Endothelial cell (in vitro differentiated cells): ENCODE measurements at regions not wholly inside any gene's neighbourhood (a gene's known extent, or its start where the extent isn't known, plus 50 kb on each side); places are given as distances from the start of the nearest gene placed in this dataset.

Source experiments
- DNase-seq: peaks from one replicate; pipeline ENCODE4 v3.0.0; 2021; ENCODE audit warnings: low spot score
- H3K27ac Mint-ChIP-seq: one replicate; pipeline ENCODE4 v1.8.0; 2021; ENCODE audit warnings: mixed read lengths, inconsistent platforms; ENCODE audit not compliant: unreplicated experiment
- H3K27me3 Mint-ChIP-seq: one replicate; pipeline ENCODE4 v1.8.0; 2021; ENCODE audit warnings: mild to moderate bottlenecking, moderate library complexity, mixed read lengths, inconsistent platforms; ENCODE audit not compliant: unreplicated experiment
- H3K36me3 Mint-ChIP-seq: one replicate; pipeline ENCODE4 v1.8.0; 2021; ENCODE audit warnings: mild to moderate bottlenecking, low read depth, mixed read lengths, inconsistent platforms; ENCODE audit not compliant: unreplicated experiment
- H3K4me1 Mint-ChIP-seq: one replicate; pipeline ENCODE4 v1.8.0; 2021; ENCODE audit warnings: mild to moderate bottlenecking, mixed read lengths, inconsistent platforms; ENCODE audit not compliant: unreplicated experiment
- H3K4me3 Mint-ChIP-seq: one replicate; pipeline ENCODE4 v1.8.0; 2021; ENCODE audit warnings: mild to moderate bottlenecking, mixed read lengths, inconsistent platforms; ENCODE audit not compliant: unreplicated experiment
- H3K9me3 Mint-ChIP-seq: one replicate; pipeline ENCODE4 v1.8.0; 2021; ENCODE audit warnings: mixed read lengths, inconsistent platforms; ENCODE audit not compliant: unreplicated experiment
- TF ChIP-seq, protein P1 (sequence below): fragments of 200-600 bp; sonication (generic); IDR thresholded peaks from one replicate; pipeline ENCODE4 v1.5.0; 2021; ENCODE audit warnings: antibody characterized with exemption; ENCODE audit not compliant: unreplicated experiment

GRCh38 chr16:31713945-31714902 is 159.4 kb upstream of the ZNF267 start:
- Mint-ChIP-seq H3K4me3 (peak overlapping the region; percentile 99), H3K27me3 (peaks cover 20% of the 10 kb centered on the region), H3K27ac (peak overlapping the region; percentile 93), H3K9me3 (no peaks in the 10 kb centered on the region), H3K4me1 (peaks cover 27% of the 10 kb centered on the region), H3K36me3 (peaks cover 35% of the 10 kb centered on the region)
- TF ChIP-seq, protein P1, sequence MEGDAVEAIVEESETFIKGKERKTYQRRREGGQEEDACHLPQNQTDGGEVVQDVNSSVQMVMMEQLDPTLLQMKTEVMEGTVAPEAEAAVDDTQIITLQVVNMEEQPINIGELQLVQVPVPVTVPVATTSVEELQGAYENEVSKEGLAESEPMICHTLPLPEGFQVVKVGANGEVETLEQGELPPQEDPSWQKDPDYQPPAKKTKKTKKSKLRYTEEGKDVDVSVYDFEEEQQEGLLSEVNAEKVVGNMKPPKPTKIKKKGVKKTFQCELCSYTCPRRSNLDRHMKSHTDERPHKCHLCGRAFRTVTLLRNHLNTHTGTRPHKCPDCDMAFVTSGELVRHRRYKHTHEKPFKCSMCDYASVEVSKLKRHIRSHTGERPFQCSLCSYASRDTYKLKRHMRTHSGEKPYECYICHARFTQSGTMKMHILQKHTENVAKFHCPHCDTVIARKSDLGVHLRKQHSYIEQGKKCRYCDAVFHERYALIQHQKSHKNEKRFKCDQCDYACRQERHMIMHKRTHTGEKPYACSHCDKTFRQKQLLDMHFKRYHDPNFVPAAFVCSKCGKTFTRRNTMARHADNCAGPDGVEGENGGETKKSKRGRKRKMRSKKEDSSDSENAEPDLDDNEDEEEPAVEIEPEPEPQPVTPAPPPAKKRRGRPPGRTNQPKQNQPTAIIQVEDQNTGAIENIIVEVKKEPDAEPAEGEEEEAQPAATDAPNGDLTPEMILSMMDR, result peak; percentile 41
- DNase-seq, result peak; percentile 52

DNA sequence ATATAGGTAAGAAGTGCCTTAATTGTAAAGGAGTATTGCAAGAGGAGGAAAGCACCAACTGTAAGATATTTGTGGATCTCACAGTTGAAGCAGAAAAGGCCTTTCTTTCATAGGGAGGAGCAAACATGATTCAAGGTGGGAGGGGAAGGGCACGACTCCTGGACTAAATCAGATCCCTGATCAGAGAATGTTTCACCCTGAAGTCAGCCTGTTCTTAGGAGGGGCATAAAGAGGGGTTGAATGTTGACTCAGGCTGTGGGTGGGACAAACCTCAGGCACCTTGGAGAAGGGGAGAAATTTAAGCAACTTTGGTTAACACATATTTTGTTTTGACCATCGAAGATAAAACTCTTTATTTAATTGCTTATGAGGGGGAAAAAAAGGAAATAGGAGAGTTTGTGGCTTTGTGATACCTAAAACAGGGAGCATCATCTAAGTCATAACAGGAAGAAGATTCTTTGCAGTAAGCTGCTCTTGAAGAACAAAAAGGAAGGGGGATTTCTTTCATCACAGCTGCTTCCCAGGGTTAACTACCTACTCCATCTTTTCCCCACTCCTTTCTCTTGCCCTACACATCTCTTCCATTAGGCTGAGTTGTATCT is 158.6 kb upstream of the ZNF267 start:
- peaks cover 22% of the 10 kb centered on the region for H3K27me3 Mint-ChIP-seq
- peaks cover 27% of the 10 kb centered on the region for H3K4me1 Mint-ChIP-seq
- no peaks in the 10 kb centered on the region for H3K9me3 Mint-ChIP-seq
- H3K36me3 Mint-ChIP-seq, result peaks cover 33% of the 10 kb centered on the region
- no peak for DNase-seq
- TF ChIP-seq, protein P1, result no peak
- H3K27ac Mint-ChIP-seq, result peak overlapping the region; percentile 93
- peak overlapping the region; percentile 99 for H3K4me3 Mint-ChIP-seq

- no peak for DNase-seq
These were observed 157.7 kb upstream of the ZNF267 start for GRCh38 chr16:31715915-31716314.

DNA sequence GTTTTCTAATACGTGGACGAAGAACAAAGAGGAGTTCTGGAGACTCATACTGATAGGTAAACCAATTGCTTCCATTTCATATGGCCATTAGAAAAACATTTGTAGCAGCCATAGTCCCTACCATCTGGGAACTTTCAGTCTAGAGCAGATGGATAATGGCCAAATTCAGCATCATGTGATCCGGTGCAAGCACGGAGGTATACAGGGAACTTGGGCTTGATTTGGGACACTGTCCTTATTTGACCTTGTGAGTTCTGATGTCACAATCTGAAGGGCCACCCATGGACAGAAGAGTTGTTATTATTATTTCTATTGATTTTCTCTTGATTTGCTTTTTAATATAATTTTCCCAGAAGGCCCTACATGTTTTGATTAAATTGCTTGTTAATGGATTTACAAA is 154.6 kb upstream of the ZNF267 start:
- DNase-seq, result no peak
- Mint-ChIP-seq H3K27me3 (peaks cover 8% of the 10 kb centered on the region), H3K9me3 (no peaks in the 10 kb centered on the region), H3K36me3 (peaks cover 41% of the 10 kb centered on the region), H3K4me3 (no peak overlapping the region), H3K4me1 (peaks cover 32% of the 10 kb centered on the region), H3K27ac (no peak overlapping the region)
- TF ChIP-seq, protein P1, result no peak

More at GRCh38 chr16:31715915-31716314, 157.7 kb upstream of the ZNF267 start:
- H3K4me3 Mint-ChIP-seq, result no peak overlapping the region
- peaks cover 27% of the 10 kb centered on the region for H3K4me1 Mint-ChIP-seq
- TF ChIP-seq, protein P1, result no peak
- H3K36me3 Mint-ChIP-seq, result peaks cover 32% of the 10 kb centered on the region
- no peaks in the 10 kb centered on the region for H3K9me3 Mint-ChIP-seq
- H3K27ac Mint-ChIP-seq, result no peak overlapping the region
- H3K27me3 Mint-ChIP-seq, result peaks cover 20% of the 10 kb centered on the region

GRCh38 chr16:31727553-31727952 is 146.1 kb upstream of the ZNF267 start:
- no peak for DNase-seq
- H3K4me3 Mint-ChIP-seq, result no peak overlapping the region
- no peaks in the 10 kb centered on the region for H3K27me3 Mint-ChIP-seq
- H3K27ac Mint-ChIP-seq, result no peak overlapping the region
- H3K36me3 Mint-ChIP-seq, result peaks cover 58% of the 10 kb centered on the region
- TF ChIP-seq, protein P1, result no peak
- H3K9me3 Mint-ChIP-seq, result no peaks in the 10 kb centered on the region
- H3K4me1 Mint-ChIP-seq, result peaks cover 2% of the 10 kb centered on the region
